ENCODE measurements at regions not wholly inside any gene's neighbourhood (a gene's known extent, or its start where the extent isn't known, plus 50 kb on each side); places are given as distances from the start of the nearest gene placed in this dataset.

DNA sequence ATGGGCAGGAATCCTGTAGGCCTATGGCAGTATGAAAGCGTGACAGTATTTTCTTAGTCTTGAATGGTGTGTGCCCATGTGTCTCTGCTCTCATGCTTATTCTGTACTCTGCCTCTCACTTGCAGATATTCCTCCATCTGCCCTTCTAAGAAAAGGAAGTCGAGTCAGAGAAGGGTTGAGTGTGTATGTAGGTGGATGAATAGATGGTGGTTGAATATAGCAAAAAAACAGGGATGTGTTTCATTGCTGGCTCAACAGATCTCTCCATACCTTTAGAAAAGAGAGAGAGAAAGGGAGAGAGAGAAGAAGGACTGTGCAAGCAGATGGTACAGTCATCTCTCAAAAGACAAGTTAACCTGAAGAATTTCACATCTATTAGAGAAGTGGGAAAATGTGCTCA lies 381.5 kb downstream of the FBXW7 start:
- TF ChIP-seq, protein P1, sequence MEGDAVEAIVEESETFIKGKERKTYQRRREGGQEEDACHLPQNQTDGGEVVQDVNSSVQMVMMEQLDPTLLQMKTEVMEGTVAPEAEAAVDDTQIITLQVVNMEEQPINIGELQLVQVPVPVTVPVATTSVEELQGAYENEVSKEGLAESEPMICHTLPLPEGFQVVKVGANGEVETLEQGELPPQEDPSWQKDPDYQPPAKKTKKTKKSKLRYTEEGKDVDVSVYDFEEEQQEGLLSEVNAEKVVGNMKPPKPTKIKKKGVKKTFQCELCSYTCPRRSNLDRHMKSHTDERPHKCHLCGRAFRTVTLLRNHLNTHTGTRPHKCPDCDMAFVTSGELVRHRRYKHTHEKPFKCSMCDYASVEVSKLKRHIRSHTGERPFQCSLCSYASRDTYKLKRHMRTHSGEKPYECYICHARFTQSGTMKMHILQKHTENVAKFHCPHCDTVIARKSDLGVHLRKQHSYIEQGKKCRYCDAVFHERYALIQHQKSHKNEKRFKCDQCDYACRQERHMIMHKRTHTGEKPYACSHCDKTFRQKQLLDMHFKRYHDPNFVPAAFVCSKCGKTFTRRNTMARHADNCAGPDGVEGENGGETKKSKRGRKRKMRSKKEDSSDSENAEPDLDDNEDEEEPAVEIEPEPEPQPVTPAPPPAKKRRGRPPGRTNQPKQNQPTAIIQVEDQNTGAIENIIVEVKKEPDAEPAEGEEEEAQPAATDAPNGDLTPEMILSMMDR (IDR thresholded peaks at IDR 0.05; ENCODE audit: poor library complexity), result no peak
- TF ChIP-seq EZH2 (IDR thresholded peaks at IDR 0.05; ENCODE audit: borderline replicate concordance), result no peak
- no peak for TF ChIP-seq EZH2phosphoT487 (IDR thresholded peaks at IDR 0.05; ENCODE audit: low read depth, severe bottlenecking, unreplicated experiment)

Data from hepatocyte (in vitro differentiated cells).